GM12878 (cell line): ENCODE measurements at regions not wholly inside any gene's neighbourhood (a gene's known extent, or its start where the extent isn't known, plus 50 kb on each side); places are given as distances from the start of the nearest gene placed in this dataset.

Experiments used
- ATAC-seq: fragments of 200-7000 bp; cut with Tn5 transposase; 3 replicates; pipeline ENCODE4 v1.9.1; 2020; ENCODE audit warnings: mild to moderate bottlenecking, moderate library complexity
- BruUV-seq: library from RNA; stranded (reverse); fragments of 400-500 nt; replicated peaks from 2 replicates; lab custom pipeline; 2021; lab: Mats Ljungman, UMichigan
- CTCF ChIA-PET: fragments of 300-600 bp; sonication (Branson Sonifier 250); formaldehyde crosslinking; extraction: SDS; loops from one replicate; lab custom pipeline; 2021; ENCODE audit warnings: inconsistent platforms; lab: Yijun Ruan, JAX
- POLR2A ChIA-PET: fragments of 350-600 bp; formaldehyde crosslinking; extraction: SDS; loops from one replicate; lab custom pipeline; 2021; ENCODE audit warnings: inconsistent platforms; lab: Charles Lee
- RAD21 ChIA-PET: fragments of 300-600 bp; sonication (Branson Sonifier 250); formaldehyde crosslinking; loops from one replicate; lab custom pipeline; 2023; ENCODE audit warnings: antibody characterized with exemption; ENCODE audit not compliant: unreplicated experiment; lab: Charles Lee
- SMC1A ChIA-PET: fragments of 300-600 bp; sonication (Branson Sonifier 250); formaldehyde crosslinking; loops from one replicate; lab custom pipeline; 2023; ENCODE audit not compliant: unreplicated experiment, uncharacterized antibody; lab: Charles Lee
- DNase-seq: peaks from one replicate; pipeline ENCODE4 v3.0.0-alpha.2; 2011; ENCODE audit warnings: low read depth, low spot score
- FAIRE-seq: peaks from 3 replicates; lab custom pipeline; 2011; peaks lifted over from hg19 to GRCh38; lab: Jason Lieb, UNC
- H2AFZ ChIP-seq: 2 replicates; pipeline ENCODE4 v1.6.0; 2011; ENCODE audit warnings: low read depth, low read length, control low read depth; ENCODE audit not compliant: control insufficient read depth
- H3K27ac ChIP-seq: 2 replicates; pipeline ENCODE4 v1.5.1; 2011; ENCODE audit warnings: control low read depth; ENCODE audit not compliant: control insufficient read depth, insufficient read depth
- H3K27me3 ChIP-seq, 2 experiments: replicated peaks in 1 of 2; 2 replicates each; pipeline versions ENCODE4 v1.6.0 to v1.6.1; 2011; ENCODE audit warnings: low read length in 1 of 2; ENCODE audit not compliant: control insufficient read depth in 2 of 2, insufficient read depth in 2 of 2
- H3K36me3 ChIP-seq, 2 experiments: 2 replicates each; pipeline ENCODE4 v1.5.1; 2011; ENCODE audit warnings: low read length in 1 of 2; ENCODE audit not compliant: control insufficient read depth in 2 of 2, insufficient read depth in 2 of 2
- H3K4me1 ChIP-seq: 2 replicates; pipeline ENCODE4 v1.6.1; 2011; ENCODE audit warnings: mild to moderate bottlenecking, low read length, moderate library complexity, mixed read lengths; ENCODE audit not compliant: control insufficient read depth, insufficient read depth
- H3K4me2 ChIP-seq: 2 replicates; pipeline ENCODE4 v1.6.0; 2011; ENCODE audit warnings: control low read depth; ENCODE audit not compliant: control insufficient read depth, insufficient read depth
- H3K4me3 ChIP-seq: fragments of 200-600 bp; sonication (generic); 2 replicates; pipeline ENCODE4 v1.5.1; 2016
- H3K79me2 ChIP-seq: 2 replicates; pipeline ENCODE4 v1.6.0; 2011; ENCODE audit warnings: low read length; ENCODE audit not compliant: control insufficient read depth, insufficient read depth
- H3K9ac ChIP-seq: 2 replicates; pipeline ENCODE4 v1.8.0; 2011; ENCODE audit warnings: low read length, control low read depth, mixed read lengths; ENCODE audit not compliant: control insufficient read depth, insufficient read depth
- H3K9me3 ChIP-seq: replicated peaks from 3 replicates; pipeline ENCODE4 v1.5.1; 2011; ENCODE audit warnings: mild to moderate bottlenecking, low read length; ENCODE audit not compliant: control insufficient read depth, insufficient read depth
- H4K20me1 ChIP-seq: 2 replicates; pipeline ENCODE4 v1.6.0; 2011; ENCODE audit not compliant: control insufficient read depth, insufficient read depth
- CHD1 ChIP-seq: IDR thresholded peaks from 2 replicates; pipeline ENCODE4 v1.6.1; 2012; ENCODE audit warnings: low read depth, low read length, improper control_type of control experiment
- EP300 ChIP-seq, 2 experiments: fragments of 150-350 bp in 1 of 2; IDR thresholded peaks; 2 replicates each; pipeline ENCODE4 v1.6.1; 2011 to 2012; ENCODE audit warnings: low read depth in 2 of 2, low read length in 2 of 2, borderline replicate concordance in 1 of 2, improper control_type of control experiment in 1 of 2, inconsistent platforms in 1 of 2; ENCODE audit not compliant: control insufficient read depth in 1 of 2
- MYB ChIP-seq: fragments of 150-350 bp; IDR thresholded peaks from 2 replicates; pipeline ENCODE4 v1.6.1; 2014; ENCODE audit warnings: mild to moderate bottlenecking, low read depth, low read length, borderline replicate concordance
- NR2F1 ChIP-seq: fragments of 450-650 bp; conservative IDR thresholded peaks from 2 replicates; pipeline ENCODE4 v1.6.1; 2017; ENCODE audit warnings: mild to moderate bottlenecking
- SMARCA5 ChIP-seq: fragments of 450-650 bp; IDR thresholded peaks from 2 replicates; pipeline ENCODE4 v1.6.1; 2017; ENCODE audit warnings: mild to moderate bottlenecking
- SPI1 ChIP-seq: IDR thresholded peaks from 2 replicates; pipeline ENCODE4 v1.6.1; 2011; ENCODE audit warnings: low read depth, mild to moderate bottlenecking, low read length, moderate library complexity, borderline replicate concordance; ENCODE audit not compliant: insufficient read depth
- STAT1 ChIP-seq: fragments of 450-650 bp; conservative IDR thresholded peaks from 2 replicates; pipeline ENCODE4 v1.6.1; 2014; ENCODE audit warnings: antibody characterized with exemption, mild to moderate bottlenecking
- WGBS: methylation state at CpG from one replicate; pipeline ENCODE4 v1.1.6; 2016; ENCODE audit warnings: low lambda C conversion rate; ENCODE audit not compliant: insufficient replicate concordance, insufficient coverage; ENCODE audit errors: missing lambda C conversion rate; 5-methylcytosine and 5-hydroxymethylcytosine counted together
- in situ Hi-C: fragments of 300-500 bp; cut with MboI; formaldehyde crosslinking; loops from 9 replicates; pipeline ENCODE4 v1.14.3; 2018; ENCODE audit warnings: mixed read lengths
- intact Hi-C: fragments of 100-400 bp; cut with micrococcal nuclease; formaldehyde crosslinking; loops from one replicate; pipeline ENCODE4 v1.14.2; 2022; ENCODE audit not compliant: unreplicated experiment
- TF ChIP-seq, protein P1 (sequence below): IDR thresholded peaks from 2 replicates; pipeline ENCODE4 v1.6.1; 2011; ENCODE audit warnings: low read depth, low read length, improper control_type of control experiment, borderline replicate concordance
- TF ChIP-seq, protein P2 (sequence below): fragments of 450-650 bp; IDR thresholded peaks from 2 replicates; pipeline ENCODE4 v1.6.1; 2017; ENCODE audit warnings: mild to moderate bottlenecking, moderate library complexity
- TF ChIP-seq, protein P3 (sequence below), 3 experiments: IDR thresholded peaks in 2 of 3; conservative IDR thresholded peaks in 1 of 3; 2 replicates each; pipeline ENCODE4 v1.5.1; 2011; ENCODE audit warnings: low read depth in 3 of 3, low read length in 3 of 3, mild to moderate bottlenecking in 3 of 3, control low read depth in 2 of 3, moderate library complexity in 2 of 3, inconsistent platforms in 1 of 3, mixed read lengths in 1 of 3; ENCODE audit not compliant: control insufficient read depth in 2 of 3, insufficient read depth in 1 of 3; ENCODE audit errors: extremely low read depth in 1 of 3

DNA sequence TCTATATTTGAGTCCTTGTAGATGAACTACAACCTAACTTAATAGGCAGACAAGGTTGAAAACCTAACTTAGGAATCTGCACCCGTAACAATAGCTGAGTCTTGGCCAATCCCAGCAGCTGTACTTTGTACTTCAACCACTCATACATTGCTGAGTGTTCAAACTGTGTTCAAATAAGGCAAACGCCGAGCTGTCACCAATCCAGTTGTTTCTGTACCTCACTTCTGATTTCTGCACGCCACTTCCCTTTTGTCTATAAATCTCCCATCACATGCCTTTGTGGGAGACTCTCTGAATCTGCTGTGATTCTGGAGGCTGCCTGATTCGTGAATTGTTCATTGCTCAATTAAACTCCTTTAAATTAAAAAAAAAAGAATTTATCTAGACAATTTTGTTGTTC lies 167.8 kb upstream of the TUT7 start:
- Histone ChIP-seq H3K9ac (no peak overlapping the region), H3K4me2 (no peak overlapping the region), H3K27ac (no peak overlapping the region), H3K27me3 (no peaks in the 10 kb centered on the region; a peak in 1 of 4 replicates), H3K79me2 (no peaks in the 10 kb centered on the region), H3K36me3 (no peaks in the 10 kb centered on the region), H3K9me3 (no peaks in the 10 kb centered on the region), H3K4me1 (no peaks in the 10 kb centered on the region), H2AFZ (no peak overlapping the region), H4K20me1 (no peaks in the 10 kb centered on the region), H3K4me3 (no peak overlapping the region)
- CTCF ChIA-PET, result no interaction called here
- no peak for TF ChIP-seq NR2F1
- TF ChIP-seq SPI1, result peak; percentile 7; the same call in 1 of the 2 replicates
- SMC1A ChIA-PET, result interaction anchor here (1.8 kb wide), 1 partner anchor 9 kb away, joined by 3 read pairs; no protein-coding TSS in a partner anchor
- RAD21 ChIA-PET, result no interaction called here
- no peak for DNase-seq
- FAIRE-seq, result no peak
- no TSS peak for BruUV-seq
- in situ Hi-C loops (no loop called here), intact Hi-C loops (no loop called here)
- WGBS, result 42% methylated on average over 5 of the region's 5 CpGs
- no peak for ATAC-seq
- POLR2A ChIA-PET, result no interaction called here

DNA sequence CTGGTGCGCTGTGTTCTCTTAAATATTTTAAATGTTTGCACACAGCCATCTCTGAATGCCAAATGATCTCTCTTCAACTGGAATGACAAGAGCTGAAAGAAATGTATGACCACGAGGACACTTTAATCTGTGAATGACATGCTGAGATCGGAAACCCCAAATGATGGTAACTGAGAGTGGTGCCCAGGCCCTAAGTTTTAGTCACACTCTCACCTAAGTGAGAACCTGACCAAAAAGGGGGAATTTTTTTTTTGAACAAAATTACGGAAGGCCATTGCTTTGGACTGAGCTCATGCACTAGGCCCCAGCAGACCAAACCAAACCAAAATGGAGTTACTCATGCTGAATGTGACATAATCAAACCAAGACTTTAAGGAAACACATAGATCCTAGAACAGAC lies 167.1 kb upstream of the TUT7 start:
- in situ Hi-C loops, result no loop called here
- FAIRE-seq, result no peak
- TF ChIP-seq STAT1 (no peak), EP300 (IDR thresholded peaks at IDR 0.05; ENCODE audit: borderline replicate concordance in 1 of 2, control insufficient read depth in 1 of 2, low read depth in 2 of 2, low read length in 2 of 2) (no peak), SMARCA5 (no peak), MYB (no peak), CHD1 (no peak)
- TF ChIP-seq, protein P1, sequence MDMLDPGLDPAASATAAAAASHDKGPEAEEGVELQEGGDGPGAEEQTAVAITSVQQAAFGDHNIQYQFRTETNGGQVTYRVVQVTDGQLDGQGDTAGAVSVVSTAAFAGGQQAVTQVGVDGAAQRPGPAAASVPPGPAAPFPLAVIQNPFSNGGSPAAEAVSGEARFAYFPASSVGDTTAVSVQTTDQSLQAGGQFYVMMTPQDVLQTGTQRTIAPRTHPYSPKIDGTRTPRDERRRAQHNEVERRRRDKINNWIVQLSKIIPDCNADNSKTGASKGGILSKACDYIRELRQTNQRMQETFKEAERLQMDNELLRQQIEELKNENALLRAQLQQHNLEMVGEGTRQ, result no peak
- TF ChIP-seq, protein P2, sequence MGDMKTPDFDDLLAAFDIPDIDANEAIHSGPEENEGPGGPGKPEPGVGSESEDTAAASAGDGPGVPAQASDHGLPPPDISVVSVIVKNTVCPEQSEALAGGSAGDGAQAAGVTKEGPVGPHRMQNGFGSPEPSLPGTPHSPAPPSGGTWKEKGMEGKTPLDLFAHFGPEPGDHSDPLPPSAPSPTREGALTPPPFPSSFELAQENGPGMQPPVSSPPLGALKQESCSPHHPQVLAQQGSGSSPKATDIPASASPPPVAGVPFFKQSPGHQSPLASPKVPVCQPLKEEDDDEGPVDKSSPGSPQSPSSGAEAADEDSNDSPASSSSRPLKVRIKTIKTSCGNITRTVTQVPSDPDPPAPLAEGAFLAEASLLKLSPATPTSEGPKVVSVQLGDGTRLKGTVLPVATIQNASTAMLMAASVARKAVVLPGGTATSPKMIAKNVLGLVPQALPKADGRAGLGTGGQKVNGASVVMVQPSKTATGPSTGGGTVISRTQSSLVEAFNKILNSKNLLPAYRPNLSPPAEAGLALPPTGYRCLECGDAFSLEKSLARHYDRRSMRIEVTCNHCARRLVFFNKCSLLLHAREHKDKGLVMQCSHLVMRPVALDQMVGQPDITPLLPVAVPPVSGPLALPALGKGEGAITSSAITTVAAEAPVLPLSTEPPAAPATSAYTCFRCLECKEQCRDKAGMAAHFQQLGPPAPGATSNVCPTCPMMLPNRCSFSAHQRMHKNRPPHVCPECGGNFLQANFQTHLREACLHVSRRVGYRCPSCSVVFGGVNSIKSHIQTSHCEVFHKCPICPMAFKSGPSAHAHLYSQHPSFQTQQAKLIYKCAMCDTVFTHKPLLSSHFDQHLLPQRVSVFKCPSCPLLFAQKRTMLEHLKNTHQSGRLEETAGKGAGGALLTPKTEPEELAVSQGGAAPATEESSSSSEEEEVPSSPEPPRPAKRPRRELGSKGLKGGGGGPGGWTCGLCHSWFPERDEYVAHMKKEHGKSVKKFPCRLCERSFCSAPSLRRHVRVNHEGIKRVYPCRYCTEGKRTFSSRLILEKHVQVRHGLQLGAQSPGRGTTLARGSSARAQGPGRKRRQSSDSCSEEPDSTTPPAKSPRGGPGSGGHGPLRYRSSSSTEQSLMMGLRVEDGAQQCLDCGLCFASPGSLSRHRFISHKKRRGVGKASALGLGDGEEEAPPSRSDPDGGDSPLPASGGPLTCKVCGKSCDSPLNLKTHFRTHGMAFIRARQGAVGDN, result peak; percentile 78
- TF ChIP-seq, protein P3, sequence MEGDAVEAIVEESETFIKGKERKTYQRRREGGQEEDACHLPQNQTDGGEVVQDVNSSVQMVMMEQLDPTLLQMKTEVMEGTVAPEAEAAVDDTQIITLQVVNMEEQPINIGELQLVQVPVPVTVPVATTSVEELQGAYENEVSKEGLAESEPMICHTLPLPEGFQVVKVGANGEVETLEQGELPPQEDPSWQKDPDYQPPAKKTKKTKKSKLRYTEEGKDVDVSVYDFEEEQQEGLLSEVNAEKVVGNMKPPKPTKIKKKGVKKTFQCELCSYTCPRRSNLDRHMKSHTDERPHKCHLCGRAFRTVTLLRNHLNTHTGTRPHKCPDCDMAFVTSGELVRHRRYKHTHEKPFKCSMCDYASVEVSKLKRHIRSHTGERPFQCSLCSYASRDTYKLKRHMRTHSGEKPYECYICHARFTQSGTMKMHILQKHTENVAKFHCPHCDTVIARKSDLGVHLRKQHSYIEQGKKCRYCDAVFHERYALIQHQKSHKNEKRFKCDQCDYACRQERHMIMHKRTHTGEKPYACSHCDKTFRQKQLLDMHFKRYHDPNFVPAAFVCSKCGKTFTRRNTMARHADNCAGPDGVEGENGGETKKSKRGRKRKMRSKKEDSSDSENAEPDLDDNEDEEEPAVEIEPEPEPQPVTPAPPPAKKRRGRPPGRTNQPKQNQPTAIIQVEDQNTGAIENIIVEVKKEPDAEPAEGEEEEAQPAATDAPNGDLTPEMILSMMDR (IDR thresholded peaks at IDR 0.05 in 2 of 3, conservative IDR thresholded peaks at IDR 0.05 in 1 of 3; ENCODE audit: control insufficient read depth in 2 of 3, extremely low read depth in 1 of 3, insufficient read depth in 1 of 3, low read depth in 3 of 3, low read length in 3 of 3), result no peak

More for the DNA sequence above, 167.1 kb upstream of the TUT7 start:
- H3K27ac ChIP-seq, result no peak overlapping the region
- H3K4me2 ChIP-seq, result no peak overlapping the region
- no peaks in the 10 kb centered on the region for H3K36me3 ChIP-seq
- H3K79me2 ChIP-seq, result no peaks in the 10 kb centered on the region
- H3K4me1 ChIP-seq, result no peaks in the 10 kb centered on the region
- ChIA-PET RAD21 (no interaction called here), CTCF (no interaction called here), POLR2A (no interaction called here), SMC1A (no interaction called here)
- peak; percentile 52 for ATAC-seq
- BruUV-seq, result no TSS peak
- H3K27me3 ChIP-seq, result no peaks in the 10 kb centered on the region; a peak in 2 of 4 replicates
- no peaks in the 10 kb centered on the region for H3K9me3 ChIP-seq
- H3K9ac ChIP-seq, result no peak overlapping the region
- no peaks in the 10 kb centered on the region for H4K20me1 ChIP-seq
- WGBS, result 8% methylated on average over 4 of the region's 4 CpGs
- no peak overlapping the region for H3K4me3 ChIP-seq
- intact Hi-C loops, result no loop called here
- no peak for DNase-seq
- no peak overlapping the region for H2AFZ ChIP-seq
